Thymus (tissue), 11 donors: ENCODE measurements at regions not wholly inside any gene's neighbourhood (a gene's known extent, or its start where the extent isn't known, plus 50 kb on each side); places are given as distances from the start of the nearest gene placed in this dataset.

ENCODE experiments used
- DNase-seq, 9 donors: peaks; one replicate each; pipeline ENCODE4 v3.0.0-alpha.2; 2013; ENCODE audit warnings: low spot score in 9 of 9, low read depth in 6 of 9, missing footprints in 1 of 9
- H3K27ac ChIP-seq, 2 donors: one replicate each; pipeline ENCODE4 v1.5.1; 2013; ENCODE audit warnings: control low read depth in 1 of 2, low read depth in 1 of 2, low read length in 1 of 2, mild to moderate bottlenecking in 1 of 2, moderate library complexity in 1 of 2
- H3K27me3 ChIP-seq, 2 donors: one replicate each; pipeline ENCODE4 v1.5.1; 2013; ENCODE audit warnings: low read length in 1 of 2; ENCODE audit not compliant: control insufficient read depth in 2 of 2, insufficient read depth in 1 of 2
- H3K36me3 ChIP-seq, 2 donors: one replicate each; pipeline ENCODE4 v1.5.1; 2013; ENCODE audit warnings: low read length in 1 of 2, mild to moderate bottlenecking in 1 of 2, moderate library complexity in 1 of 2; ENCODE audit not compliant: control insufficient read depth in 2 of 2, insufficient read depth in 2 of 2
- H3K4me1 ChIP-seq, 2 donors: one replicate each; pipeline ENCODE4 v1.5.1; 2013; ENCODE audit warnings: low read length in 2 of 2; ENCODE audit not compliant: control insufficient read depth in 2 of 2, insufficient read depth in 2 of 2
- H3K4me3 ChIP-seq, 2 donors: one replicate each; pipeline ENCODE4 v1.5.1; 2013; ENCODE audit warnings: low read length in 2 of 2, control low read depth in 1 of 2, mild to moderate bottlenecking in 1 of 2
- H3K9me3 ChIP-seq, 2 donors: one replicate each; pipeline ENCODE4 v1.5.1; 2013; ENCODE audit warnings: low read length in 1 of 2, mild to moderate bottlenecking in 1 of 2; ENCODE audit not compliant: control insufficient read depth in 2 of 2, insufficient read depth in 1 of 2
- WGBS: extraction: QIAGEN DNeasy Blood & Tissue Kit; methylation state at CpG from one replicate; pipeline ENCODE4 v1.1.7; 2013; 5-methylcytosine and 5-hydroxymethylcytosine counted together
- donor health status: healthy.

- DNase-seq, result no peak
- Histone ChIP-seq H3K36me3 (no peaks in the 10 kb centered on the region), H3K9me3 (no peaks in the 10 kb centered on the region), H3K4me1 (no peaks in the 10 kb centered on the region), H3K27ac (no peak overlapping the region), H3K4me3 (no peak overlapping the region), H3K27me3 (no peaks in the 10 kb centered on the region)
Observed at GRCh38 chr18:22767653-22768052, 165.5 kb upstream of the RBBP8 start.

DNA sequence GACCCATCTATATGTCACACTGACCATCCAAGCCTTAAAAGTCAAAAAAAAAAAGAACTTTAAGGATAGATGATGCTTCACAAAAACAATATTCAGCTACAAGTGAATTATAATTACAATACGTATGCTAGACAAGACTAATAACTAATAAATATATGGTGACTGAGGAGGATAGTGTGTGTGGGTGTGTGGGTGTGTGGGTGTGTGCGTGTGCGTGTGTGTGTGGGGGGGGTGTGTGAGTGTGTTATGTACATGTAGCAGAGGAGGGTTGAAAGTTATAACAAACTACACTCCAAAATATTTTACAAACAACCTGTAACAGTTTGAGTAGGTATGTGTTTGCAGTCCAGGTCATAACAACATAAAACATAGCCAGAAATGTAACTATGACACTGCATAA, 159.2 kb upstream of the RBBP8 start:
- H3K4me1 ChIP-seq, result no peaks in the 10 kb centered on the region
- no peaks in the 10 kb centered on the region for H3K27me3 ChIP-seq
- no peaks in the 10 kb centered on the region for H3K9me3 ChIP-seq
- 95% methylated on average over 3 of the region's 3 CpGs for WGBS
- H3K36me3 ChIP-seq, result no peaks in the 10 kb centered on the region
- H3K27ac ChIP-seq, result no peak overlapping the region
- DNase-seq, result no peak
- H3K4me3 ChIP-seq, result no peak overlapping the region

GRCh38 chr18:22778996-22779395, 154.1 kb upstream of the RBBP8 start:
- DNase-seq, result peak in 1 of 9 donors; percentile 7
- WGBS, result 91% methylated on average over 1 of the region's 1 CpG
- H3K27ac ChIP-seq, result no peak overlapping the region

GRCh38 chr18:22783245-22783644, 149.9 kb upstream of the RBBP8 start:
- Histone ChIP-seq H3K36me3 (no peaks in the 10 kb centered on the region), H3K4me3 (no peak overlapping the region), H3K9me3 (no peaks in the 10 kb centered on the region), H3K4me1 (no peaks in the 10 kb centered on the region), H3K27ac (no peak overlapping the region), H3K27me3 (no peaks in the 10 kb centered on the region)
- no peak for DNase-seq
- WGBS, result 96% methylated on average over 3 of the region's 3 CpGs

More at GRCh38 chr18:22778996-22779395, 154.1 kb upstream of the RBBP8 start:
- Histone ChIP-seq H3K4me1 (no peaks in the 10 kb centered on the region), H3K36me3 (no peaks in the 10 kb centered on the region), H3K27me3 (no peaks in the 10 kb centered on the region), H3K4me3 (no peak overlapping the region), H3K9me3 (no peaks in the 10 kb centered on the region)

DNA sequence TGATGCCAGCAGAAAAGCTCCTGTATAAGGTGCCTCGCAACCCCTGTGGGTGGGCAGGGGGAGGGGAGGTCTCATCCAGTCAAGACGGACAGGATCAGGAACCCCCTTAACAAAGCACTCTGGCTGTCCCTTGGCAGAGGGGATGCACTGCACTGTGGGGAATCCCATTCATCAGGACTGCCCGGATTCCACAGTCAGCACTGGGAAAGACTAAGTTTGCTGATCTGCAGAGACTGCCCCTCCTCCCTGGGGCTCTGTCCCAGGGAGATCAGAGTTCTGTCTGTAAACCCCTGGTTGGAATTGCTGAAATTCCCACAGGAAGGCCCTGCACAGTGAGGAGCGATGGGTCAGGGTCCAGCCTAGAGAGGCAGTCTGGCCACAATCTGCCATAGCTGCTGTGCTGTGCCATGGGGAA, 149.5 kb upstream of the RBBP8 start:
- WGBS, result 94% methylated on average over 4 of the region's 4 CpGs
- Histone ChIP-seq H3K4me1 (no peaks in the 10 kb centered on the region), H3K9me3 (no peaks in the 10 kb centered on the region), H3K27me3 (no peaks in the 10 kb centered on the region), H3K27ac (no peak overlapping the region), H3K36me3 (no peaks in the 10 kb centered on the region), H3K4me3 (no peak overlapping the region)
- no peak for DNase-seq

GRCh38 chr18:22789052-22789451, 144.1 kb upstream of the RBBP8 start:
- Histone ChIP-seq H3K4me3 (no peak overlapping the region), H3K9me3 (no peaks in the 10 kb centered on the region), H3K36me3 (no peaks in the 10 kb centered on the region), H3K27me3 (no peaks in the 10 kb centered on the region), H3K4me1 (no peaks in the 10 kb centered on the region), H3K27ac (no peak overlapping the region)
- DNase-seq, result no peak
- WGBS, result 92% methylated on average over 2 of the region's 2 CpGs

GRCh38 chr18:22789600-22789999, 143.5 kb upstream of the RBBP8 start:
- no peaks in the 10 kb centered on the region for H3K4me1 ChIP-seq
- no peak overlapping the region for H3K27ac ChIP-seq
- DNase-seq, result no peak
- 95% methylated on average over 5 of the region's 5 CpGs for WGBS
- H3K4me3 ChIP-seq, result no peak overlapping the region
- H3K9me3 ChIP-seq, result no peaks in the 10 kb centered on the region
- no peaks in the 10 kb centered on the region for H3K36me3 ChIP-seq
- no peaks in the 10 kb centered on the region for H3K27me3 ChIP-seq

GRCh38 chr18:22790545-22791309, 142.4 kb upstream of the RBBP8 start:
- 61% methylated on average over 4 of the region's 4 CpGs for WGBS
- H3K4me3 ChIP-seq, result no peak overlapping the region

DNA sequence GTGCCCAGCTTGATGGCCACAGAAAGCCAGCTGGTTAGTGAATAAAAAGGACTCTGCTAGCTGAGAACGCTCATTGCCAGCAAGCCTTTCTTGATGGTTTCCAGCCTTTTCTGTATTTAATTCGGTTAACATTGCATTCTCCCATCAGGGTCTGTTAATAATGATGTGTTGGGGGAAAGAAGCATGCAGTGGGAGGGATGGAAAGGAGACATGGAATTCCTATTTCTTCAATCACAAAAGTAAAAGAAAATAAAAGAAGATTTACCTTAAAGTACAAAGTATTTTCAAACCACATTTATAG, 141.9 kb upstream of the RBBP8 start:
- no peaks in the 10 kb centered on the region for H3K36me3 ChIP-seq
- H3K27me3 ChIP-seq, result no peaks in the 10 kb centered on the region
- H3K4me3 ChIP-seq, result no peak overlapping the region
- no peak for DNase-seq
- WGBS, result 89% methylated on average over 2 of the region's 2 CpGs
- H3K27ac ChIP-seq, result no peak overlapping the region
- H3K9me3 ChIP-seq, result no peaks in the 10 kb centered on the region
- no peaks in the 10 kb centered on the region for H3K4me1 ChIP-seq

More at GRCh38 chr18:22790545-22791309, 142.4 kb upstream of the RBBP8 start:
- Histone ChIP-seq H3K27ac (no peak overlapping the region), H3K27me3 (no peaks in the 10 kb centered on the region), H3K36me3 (no peaks in the 10 kb centered on the region), H3K9me3 (no peaks in the 10 kb centered on the region), H3K4me1 (no peaks in the 10 kb centered on the region)
- DNase-seq, result no peak
